ENCODE measurements at regions not wholly inside any gene's neighbourhood (a gene's known extent, or its start where the extent isn't known, plus 50 kb on each side); places are given as distances from the start of the nearest gene placed in this dataset.

DNA sequence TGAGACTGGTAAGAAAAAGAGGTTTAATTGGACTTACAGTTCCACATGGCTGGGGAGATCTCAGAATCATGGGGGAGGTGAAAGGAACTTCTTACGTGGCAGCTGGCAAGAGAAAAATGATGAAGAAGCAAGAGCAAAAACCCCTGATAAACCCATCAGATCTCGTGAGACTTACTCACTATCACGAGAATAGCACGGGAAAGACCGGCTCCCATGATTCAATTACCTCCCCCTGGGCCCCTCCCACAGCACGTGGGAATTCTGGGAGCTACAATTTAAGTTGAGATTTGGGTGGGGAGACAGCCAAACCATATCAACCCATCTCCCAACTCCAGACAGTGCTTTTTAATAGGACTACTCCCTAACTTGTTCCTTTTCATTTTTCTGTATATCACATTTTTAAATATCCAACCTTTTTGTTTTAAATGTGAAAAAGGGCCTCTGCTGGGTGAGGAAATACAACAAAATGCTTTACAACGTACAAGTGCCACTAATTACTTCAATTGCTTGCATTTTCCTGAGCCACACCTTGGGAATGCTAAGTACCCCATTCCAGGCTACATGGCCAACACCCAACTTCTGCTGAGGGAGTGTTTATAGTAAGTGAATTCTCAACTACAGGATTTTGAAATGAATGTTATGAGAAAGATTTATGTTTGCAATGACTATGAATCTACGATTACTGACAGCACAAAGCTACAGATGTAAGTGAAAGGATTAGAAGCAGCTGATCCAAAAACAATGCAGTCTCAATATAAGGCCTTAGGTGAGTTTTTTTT, 294.1 kb upstream of the CD180 start:
- DNase-seq (ENCODE audit: low spot score): no peak
- Histone ChIP-seq H3K4ac (ENCODE audit: low read length) (no peak overlapping the region), H3K9me3 (replicated peaks in 1 of 2; ENCODE audit: control insufficient read depth in 2 of 2, insufficient read depth in 1 of 2, low read depth in 1 of 2, low read length in 2 of 2) (no peaks in the 10 kb centered on the region)

GRCh38 chr5:67488885-67489284, 292.3 kb upstream of the CD180 start:
- Histone ChIP-seq H2BK120ac (ENCODE audit: low read depth, low read length) (no peak overlapping the region), H3K27ac (replicated peaks; ENCODE audit: low read length) (no peak overlapping the region), H2AK5ac (ENCODE audit: low read depth, low read length) (no peak overlapping the region), H3K4ac (ENCODE audit: low read length) (no peak overlapping the region), H3K14ac (ENCODE audit: low read length) (no peak overlapping the region), H2AFZ (ENCODE audit: low read length) (peak overlapping the region; percentile 63), H2BK5ac (ENCODE audit: low read length) (no peak overlapping the region), H3K9me3 (replicated peaks in 1 of 2; ENCODE audit: control insufficient read depth in 2 of 2, insufficient read depth in 1 of 2, low read depth in 1 of 2, low read length in 2 of 2) (no peaks in the 10 kb centered on the region), H3K4me3 (ENCODE audit: low read length in 2 of 2) (no peak overlapping the region), H3K27me3 (ENCODE audit: control insufficient read depth in 3 of 3, insufficient read depth in 3 of 3, low read depth in 1 of 3, low read length in 3 of 3) (no peaks in the 10 kb centered on the region), H3K23ac (ENCODE audit: low read depth, low read length, poor library complexity) (no peak overlapping the region), H2BK12ac (ENCODE audit: low read length) (no peak overlapping the region), H3K4me1 (ENCODE audit: control insufficient read depth in 2 of 2, insufficient read depth in 1 of 2, low read depth in 1 of 2, low read length in 2 of 2) (no peaks in the 10 kb centered on the region), H3K36me3 (replicated peaks in 1 of 2; ENCODE audit: control insufficient read depth in 2 of 2, insufficient read depth in 2 of 2, low read length in 2 of 2) (no peaks in the 10 kb centered on the region), H3K79me1 (ENCODE audit: low read depth, low read length) (no peaks in the 10 kb centered on the region), H3K9ac (ENCODE audit: low read depth, low read length, poor library complexity) (no peak overlapping the region), H3K18ac (ENCODE audit: low read length) (no peak overlapping the region), H4K8ac (ENCODE audit: low read depth, low read length) (no peak overlapping the region), H2BK15ac (ENCODE audit: low read length) (no peak overlapping the region), H3K4me2 (ENCODE audit: insufficient read depth, low read length, poor library complexity, severe bottlenecking) (no peak overlapping the region), H4K91ac (ENCODE audit: low read depth, low read length, poor library complexity) (no peak overlapping the region)
- no peak for DNase-seq (ENCODE audit: low spot score)
- no CpG with 5 or more reads among the region's 4 CpGs for WGBS, 2 donors (ENCODE audit: extremely low coverage in 2 of 2, insufficient read length in 2 of 2, insufficient replicate concordance in 1 of 2)

More for the DNA sequence above, 294.1 kb upstream of the CD180 start:
- no peak overlapping the region for H2BK5ac ChIP-seq (ENCODE audit: low read length)
- no peak overlapping the region for H2AK5ac ChIP-seq (ENCODE audit: low read depth, low read length)
- H2BK15ac ChIP-seq (ENCODE audit: low read length): no peak overlapping the region
- no peak overlapping the region for H4K91ac ChIP-seq (ENCODE audit: low read depth, low read length, poor library complexity)
- no peak overlapping the region for H3K18ac ChIP-seq (ENCODE audit: low read length)
- H3K4me1 ChIP-seq (ENCODE audit: control insufficient read depth in 2 of 2, insufficient read depth in 1 of 2, low read depth in 1 of 2, low read length in 2 of 2): no peaks in the 10 kb centered on the region
- H3K27ac ChIP-seq (replicated peaks; ENCODE audit: low read length): no peak overlapping the region
- H3K23ac ChIP-seq (ENCODE audit: low read depth, low read length, poor library complexity): no peak overlapping the region
- no CpG with 5 or more reads among the region's 8 CpGs for WGBS, 2 donors (ENCODE audit: extremely low coverage in 2 of 2, insufficient read length in 2 of 2, insufficient replicate concordance in 1 of 2)
- no peak overlapping the region for H3K14ac ChIP-seq (ENCODE audit: low read length)
- H4K8ac ChIP-seq (ENCODE audit: low read depth, low read length): no peak overlapping the region
- H3K79me1 ChIP-seq (ENCODE audit: low read depth, low read length): no peaks in the 10 kb centered on the region
- H3K36me3 ChIP-seq (replicated peaks in 1 of 2; ENCODE audit: control insufficient read depth in 2 of 2, insufficient read depth in 2 of 2, low read length in 2 of 2): no peaks in the 10 kb centered on the region
- H2AFZ ChIP-seq (ENCODE audit: low read length): no peak overlapping the region
- no peak overlapping the region for H3K4me2 ChIP-seq (ENCODE audit: insufficient read depth, low read length, poor library complexity, severe bottlenecking)
- no peak overlapping the region for H2BK12ac ChIP-seq (ENCODE audit: low read length)
- H3K27me3 ChIP-seq (ENCODE audit: control insufficient read depth in 3 of 3, insufficient read depth in 3 of 3, low read depth in 1 of 3, low read length in 3 of 3): no peaks in the 10 kb centered on the region
- no peak overlapping the region for H3K9ac ChIP-seq (ENCODE audit: low read depth, low read length, poor library complexity)
- no peak overlapping the region for H3K4me3 ChIP-seq (ENCODE audit: low read length in 2 of 2)
- H2BK120ac ChIP-seq (ENCODE audit: low read depth, low read length): no peak overlapping the region

DNA sequence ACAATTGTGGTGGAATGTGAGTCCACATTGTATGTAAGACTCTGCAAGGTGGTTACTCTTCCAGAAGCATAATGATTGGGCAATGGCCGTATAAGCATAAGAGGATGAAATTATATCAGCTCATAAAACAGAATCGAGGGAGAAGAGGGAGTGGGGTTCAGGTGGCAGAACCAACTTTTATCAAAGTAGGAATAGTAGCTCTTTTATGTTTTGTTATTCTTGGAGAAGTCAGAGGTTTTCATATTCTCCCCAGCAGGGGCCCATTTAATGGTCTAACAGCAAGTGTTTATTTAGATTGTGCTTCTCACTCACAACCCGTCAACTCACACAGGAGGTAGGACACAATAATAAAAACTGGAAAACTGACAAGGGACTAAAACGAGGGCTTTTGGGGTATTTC, 291.3 kb upstream of the CD180 start:
- H3K4me3 ChIP-seq (ENCODE audit: low read length in 2 of 2): no peak overlapping the region
- H4K8ac ChIP-seq (ENCODE audit: low read depth, low read length): no peak overlapping the region
- H3K27me3 ChIP-seq (ENCODE audit: control insufficient read depth in 3 of 3, insufficient read depth in 3 of 3, low read depth in 1 of 3, low read length in 3 of 3): no peaks in the 10 kb centered on the region
- no peak for DNase-seq (ENCODE audit: low spot score)
- H2BK120ac ChIP-seq (ENCODE audit: low read depth, low read length): no peak overlapping the region
- no peak overlapping the region for H2BK12ac ChIP-seq (ENCODE audit: low read length)
- H2AFZ ChIP-seq (ENCODE audit: low read length): no peak overlapping the region
- no peaks in the 10 kb centered on the region for H3K79me1 ChIP-seq (ENCODE audit: low read depth, low read length)
- no peak overlapping the region for H3K9ac ChIP-seq (ENCODE audit: low read depth, low read length, poor library complexity)
- H3K27ac ChIP-seq (replicated peaks; ENCODE audit: low read length): no peak overlapping the region
- no peak overlapping the region for H3K4ac ChIP-seq (ENCODE audit: low read length)
- H3K14ac ChIP-seq (ENCODE audit: low read length): no peak overlapping the region
- no peak overlapping the region for H4K91ac ChIP-seq (ENCODE audit: low read depth, low read length, poor library complexity)
- no peak overlapping the region for H3K18ac ChIP-seq (ENCODE audit: low read length)
- H3K23ac ChIP-seq (ENCODE audit: low read depth, low read length, poor library complexity): no peak overlapping the region
- no CpG with 5 or more reads among the region's 4 CpGs for WGBS, 2 donors (ENCODE audit: extremely low coverage in 2 of 2, insufficient read length in 2 of 2, insufficient replicate concordance in 1 of 2)
- H2BK15ac ChIP-seq (ENCODE audit: low read length): no peak overlapping the region
- H2BK5ac ChIP-seq (ENCODE audit: low read length): no peak overlapping the region
- no peaks in the 10 kb centered on the region for H3K36me3 ChIP-seq (replicated peaks in 1 of 2; ENCODE audit: control insufficient read depth in 2 of 2, insufficient read depth in 2 of 2, low read length in 2 of 2)
- no peaks in the 10 kb centered on the region for H3K4me1 ChIP-seq (ENCODE audit: control insufficient read depth in 2 of 2, insufficient read depth in 1 of 2, low read depth in 1 of 2, low read length in 2 of 2)
- no peaks in the 10 kb centered on the region for H3K9me3 ChIP-seq (replicated peaks in 1 of 2; ENCODE audit: control insufficient read depth in 2 of 2, insufficient read depth in 1 of 2, low read depth in 1 of 2, low read length in 2 of 2)
- H3K4me2 ChIP-seq (ENCODE audit: insufficient read depth, low read length, poor library complexity, severe bottlenecking): no peak overlapping the region
- no peak overlapping the region for H2AK5ac ChIP-seq (ENCODE audit: low read depth, low read length)

DNA sequence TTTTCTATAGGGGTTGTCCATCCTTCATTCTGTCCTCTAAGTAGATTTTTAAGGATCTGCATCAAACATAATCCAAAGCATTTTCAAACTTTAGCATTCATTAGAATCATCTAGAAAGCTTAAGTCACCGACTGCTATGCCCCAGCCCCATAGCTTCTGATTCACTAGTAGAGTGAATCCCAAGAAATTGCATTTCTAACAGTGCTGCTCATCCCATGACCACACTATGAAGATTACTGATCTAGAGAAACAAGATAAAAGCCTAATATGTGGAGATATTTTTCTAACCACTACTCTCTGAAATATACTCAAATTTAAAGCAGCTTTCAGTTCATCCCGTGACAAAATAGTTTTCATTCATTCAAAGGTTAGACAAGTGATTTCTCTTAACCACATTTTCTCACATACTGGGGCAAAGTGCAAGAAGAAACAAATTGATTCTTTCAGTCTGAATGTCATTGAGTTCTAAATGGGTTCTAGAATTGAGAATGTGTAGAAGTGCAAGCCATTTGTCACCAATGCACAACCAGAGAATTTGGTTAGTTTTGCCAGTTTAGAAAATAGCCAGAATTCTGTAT, 286.9 kb upstream of the CD180 start:
- WGBS, 2 donors (ENCODE audit: extremely low coverage in 2 of 2, insufficient read length in 2 of 2, insufficient replicate concordance in 1 of 2): no CpG with 5 or more reads among the region's 2 CpGs
- Histone ChIP-seq H3K23ac (ENCODE audit: low read depth, low read length, poor library complexity) (no peak overlapping the region), H2BK12ac (ENCODE audit: low read length) (no peak overlapping the region), H3K14ac (ENCODE audit: low read length) (no peak overlapping the region), H3K9ac (ENCODE audit: low read depth, low read length, poor library complexity) (no peak overlapping the region), H3K4me3 (ENCODE audit: low read length in 2 of 2) (no peak overlapping the region), H3K27ac (replicated peaks; ENCODE audit: low read length) (no peak overlapping the region), H3K9me3 (replicated peaks in 1 of 2; ENCODE audit: control insufficient read depth in 2 of 2, insufficient read depth in 1 of 2, low read depth in 1 of 2, low read length in 2 of 2) (no peaks in the 10 kb centered on the region), H2AFZ (ENCODE audit: low read length) (no peak overlapping the region), H3K4ac (ENCODE audit: low read length) (no peak overlapping the region), H2BK5ac (ENCODE audit: low read length) (no peak overlapping the region), H3K4me2 (ENCODE audit: insufficient read depth, low read length, poor library complexity, severe bottlenecking) (no peak overlapping the region), H2BK120ac (ENCODE audit: low read depth, low read length) (no peak overlapping the region), H3K18ac (ENCODE audit: low read length) (no peak overlapping the region), H2BK15ac (ENCODE audit: low read length) (no peak overlapping the region), H3K36me3 (replicated peaks in 1 of 2; ENCODE audit: control insufficient read depth in 2 of 2, insufficient read depth in 2 of 2, low read length in 2 of 2) (no peaks in the 10 kb centered on the region), H4K8ac (ENCODE audit: low read depth, low read length) (no peak overlapping the region), H3K79me1 (ENCODE audit: low read depth, low read length) (no peaks in the 10 kb centered on the region), H2AK5ac (ENCODE audit: low read depth, low read length) (no peak overlapping the region), H3K27me3 (ENCODE audit: control insufficient read depth in 3 of 3, insufficient read depth in 3 of 3, low read depth in 1 of 3, low read length in 3 of 3) (no peaks in the 10 kb centered on the region), H3K4me1 (ENCODE audit: control insufficient read depth in 2 of 2, insufficient read depth in 1 of 2, low read depth in 1 of 2, low read length in 2 of 2) (no peaks in the 10 kb centered on the region), H4K91ac (ENCODE audit: low read depth, low read length, poor library complexity) (no peak overlapping the region)
- DNase-seq (ENCODE audit: low spot score): no peak
